OCI-LY3 (cell line): ENCODE measurements at regions not wholly inside any gene's neighbourhood (a gene's known extent, or its start where the extent isn't known, plus 50 kb on each side); places are given as distances from the start of the nearest gene placed in this dataset.
"Not testable (repeated sequence)": the region's sequence is repeated elsewhere in the genome, so short reads cannot be mapped to it uniquely, and the experiment has no call there.

ENCODE experiments used
- H2AFZ ChIP-seq: fragments of 200-600, 300-600 bp; shearing (Covaris generic); 2 replicates; pipeline ENCODE4 v1.6.0; 2014; ENCODE audit warnings: antibody characterized with exemption, low read depth, low read length
- H3K27ac ChIP-seq: fragments of 200-600, 300-600 bp; sonication (generic); 2 replicates; pipeline ENCODE4 v1.5.1; 2014; ENCODE audit warnings: mild to moderate bottlenecking, low read length, moderate library complexity, mixed read lengths
- H3K27me3 ChIP-seq: fragments of 200-600, 300-600 bp; sonication (generic); 2 replicates; pipeline ENCODE4 v1.6.1; 2014; ENCODE audit warnings: low read depth, low read length, mixed read lengths
- H3K36me3 ChIP-seq: fragments of 200-600, 300-600 bp; sonication (generic); replicated peaks from 2 replicates; pipeline ENCODE3; 2014; ENCODE audit warnings: low read depth, low read length, mixed read lengths
- H3K4me1 ChIP-seq: fragments of 300-600, 200-600 bp; sonication (generic); 2 replicates; pipeline ENCODE4 v1.6.1; 2014; ENCODE audit warnings: low read length, mixed read lengths
- H3K4me2 ChIP-seq: fragments of 200-600, 300-600 bp; sonication (generic); 2 replicates; pipeline ENCODE4 v1.6.1; 2014; ENCODE audit warnings: low read length, mixed read lengths
- H3K4me3 ChIP-seq: fragments of 300-600, 200-600 bp; sonication (generic); 2 replicates; pipeline ENCODE4 v1.5.1; 2014; ENCODE audit warnings: antibody characterized with exemption, mild to moderate bottlenecking, low read length, moderate library complexity
- H3K79me2 ChIP-seq: fragments of 300-600, 200-600 bp; shearing (Covaris generic); 2 replicates; pipeline ENCODE4 v1.6.1; 2014; ENCODE audit warnings: mild to moderate bottlenecking, low read length, mixed read lengths
- H3K9ac ChIP-seq: fragments of 300-600, 200-600 bp; shearing (Covaris generic); 2 replicates; pipeline ENCODE4 v1.6.0; 2014; ENCODE audit warnings: mild to moderate bottlenecking, low read length, moderate library complexity
- H3K9me3 ChIP-seq: fragments of 200-600, 300-600 bp; shearing (Covaris generic); 2 replicates; pipeline ENCODE4 v1.6.1; 2014; ENCODE audit warnings: low read length, mixed read lengths; ENCODE audit not compliant: insufficient read depth
- H4K20me1 ChIP-seq: fragments of 200-600, 300-600 bp; sonication (generic); 2 replicates; pipeline ENCODE4 v1.6.1; 2016; ENCODE audit warnings: low read length, mixed read lengths; ENCODE audit not compliant: insufficient read depth
- CTCF ChIP-seq: fragments of 200-600, 300-600 bp; sonication (generic); IDR thresholded peaks from 2 replicates; pipeline ENCODE4 v1.5.1; 2014; ENCODE audit warnings: antibody characterized with exemption, low read length, low read depth
- EZH2phosphoT487 ChIP-seq: fragments of 200-600 bp; shearing (Covaris generic); IDR thresholded peaks from 2 replicates; pipeline ENCODE4 v1.6.1; 2018; ENCODE audit warnings: antibody characterized with exemption, mixed run types, low read depth

GRCh38 chr1:99062192-99062591 lies 57.5 kb upstream of the PLPPR5 start:
- Histone ChIP-seq H2AFZ (no peak overlapping the region), H3K4me3 (no peak overlapping the region), H3K9ac (no peak overlapping the region), H4K20me1 (no peaks in the 10 kb centered on the region), H3K4me1 (no peaks in the 10 kb centered on the region), H3K4me2 (no peak overlapping the region), H3K79me2 (no peaks in the 10 kb centered on the region), H3K27ac (no peak overlapping the region), H3K9me3 (no peaks in the 10 kb centered on the region), H3K27me3 (no peaks in the 10 kb centered on the region), H3K36me3 (no peaks in the 10 kb centered on the region)
- TF ChIP-seq CTCF = no peak

GRCh38 chr1:99069146-99069545 lies 64.5 kb upstream of the PLPPR5 start:
- H3K9ac ChIP-seq = no peak overlapping the region

DNA sequence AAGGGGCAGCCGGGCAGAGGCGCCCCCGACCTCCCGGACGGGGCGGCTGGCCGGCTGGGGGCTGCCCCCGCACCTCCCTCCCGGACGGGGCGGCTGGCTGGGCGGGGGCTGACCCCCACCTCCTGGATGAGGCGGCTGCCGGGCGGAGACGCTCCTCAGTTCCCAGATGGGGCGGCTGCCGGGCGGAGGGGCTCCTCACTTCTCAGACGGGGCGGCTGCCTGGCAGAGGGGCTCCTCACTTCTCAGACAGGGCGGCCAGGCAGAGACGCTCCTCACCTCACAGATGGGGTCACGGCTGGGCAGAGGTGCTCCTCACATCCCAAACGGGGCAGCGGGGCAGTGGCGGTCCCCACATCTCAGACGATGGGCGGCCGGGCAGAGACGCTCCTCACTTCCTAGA lies 73.9 kb upstream of the PLPPR5 start:
- H3K4me1 ChIP-seq, H2AFZ ChIP-seq, H3K9me3 ChIP-seq, H3K79me2 ChIP-seq, H3K9ac ChIP-seq, H3K4me3 ChIP-seq, H3K4me2 ChIP-seq, H4K20me1 ChIP-seq, H3K27me3 ChIP-seq, H3K27ac ChIP-seq, H3K36me3 ChIP-seq: not testable (repeated sequence)

More at GRCh38 chr1:99069146-99069545, 64.5 kb upstream of the PLPPR5 start:
- no peak overlapping the region for H3K4me3 ChIP-seq
- no peak overlapping the region for H2AFZ ChIP-seq
- no peaks in the 10 kb centered on the region for H3K79me2 ChIP-seq
- H4K20me1 ChIP-seq = no peaks in the 10 kb centered on the region
- H3K27ac ChIP-seq = no peak overlapping the region
- no peaks in the 10 kb centered on the region for H3K4me1 ChIP-seq
- TF ChIP-seq EZH2phosphoT487 = no peak
- TF ChIP-seq CTCF = no peak
- no peaks in the 10 kb centered on the region for H3K27me3 ChIP-seq
- H3K4me2 ChIP-seq = no peak overlapping the region
- H3K36me3 ChIP-seq = no peaks in the 10 kb centered on the region
- H3K9me3 ChIP-seq = no peaks in the 10 kb centered on the region

DNA sequence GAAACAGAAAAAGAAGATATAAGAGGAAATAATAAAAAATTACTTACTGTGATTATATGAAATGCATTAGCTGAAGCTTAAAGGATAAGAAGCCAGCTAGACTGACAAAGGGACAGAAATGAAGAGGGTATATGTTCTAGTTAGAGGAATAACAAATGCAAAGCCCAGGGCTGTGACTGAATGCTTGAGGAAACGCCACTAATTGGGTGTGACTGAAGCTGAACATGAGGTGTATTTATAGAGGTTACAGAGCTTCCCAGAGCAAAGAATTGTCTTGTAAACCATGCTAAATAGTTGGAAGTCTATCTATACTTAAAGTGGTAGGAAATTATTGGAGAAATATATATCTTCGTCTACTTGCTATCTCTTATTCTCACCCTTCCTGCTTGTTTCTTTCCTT lies 77.7 kb upstream of the PLPPR5 start:
- H4K20me1 ChIP-seq = no peaks in the 10 kb centered on the region
- no peak for TF ChIP-seq EZH2phosphoT487
- no peak for TF ChIP-seq CTCF

GRCh38 chr1:99083338-99083737 lies 78.7 kb upstream of the PLPPR5 start:
- Histone ChIP-seq H4K20me1 (no peaks in the 10 kb centered on the region), H3K36me3 (no peaks in the 10 kb centered on the region), H3K79me2 (no peaks in the 10 kb centered on the region), H2AFZ (no peak overlapping the region), H3K9me3 (no peaks in the 10 kb centered on the region), H3K27ac (no peak overlapping the region), H3K9ac (no peak overlapping the region), H3K4me2 (no peak overlapping the region), H3K4me1 (peaks cover 29% of the 10 kb centered on the region), H3K4me3 (no peak overlapping the region), H3K27me3 (no peaks in the 10 kb centered on the region)
- TF ChIP-seq EZH2phosphoT487 (no peak), CTCF (no peak)

More for the DNA sequence above, 77.7 kb upstream of the PLPPR5 start:
- no peak overlapping the region for H3K27ac ChIP-seq
- H3K27me3 ChIP-seq = no peaks in the 10 kb centered on the region
- no peaks in the 10 kb centered on the region for H3K9me3 ChIP-seq
- no peak overlapping the region for H3K4me2 ChIP-seq
- H3K4me3 ChIP-seq = no peak overlapping the region
- no peak overlapping the region for H3K9ac ChIP-seq
- H2AFZ ChIP-seq = no peak overlapping the region
- no peaks in the 10 kb centered on the region for H3K36me3 ChIP-seq
- H3K4me1 ChIP-seq = peaks cover 29% of the 10 kb centered on the region
- H3K79me2 ChIP-seq = no peaks in the 10 kb centered on the region
